ENCODE measurements at regions not wholly inside any gene's neighbourhood (a gene's known extent, or its start where the extent isn't known, plus 50 kb on each side); places are given as distances from the start of the nearest gene placed in this dataset.

- Histone ChIP-seq H3F3A (ENCODE audit: low read length, unreplicated experiment) (no peaks in the 10 kb centered on the region), H3K27me3 (ENCODE audit: low read length) (no peaks in the 10 kb centered on the region), H3K79me2 (ENCODE audit: low read length) (no peaks in the 10 kb centered on the region), H4K20me1 (ENCODE audit: low read length) (no peaks in the 10 kb centered on the region), H3K27ac (ENCODE audit: low read length) (peak overlapping the region; percentile 75), H2AFZ (ENCODE audit: low read length) (peak overlapping the region; percentile 51), H3K4me1 (ENCODE audit: insufficient read depth, low read length) (peaks cover 46% of the 10 kb centered on the region), H3K36me3 (ENCODE audit: low read depth, low read length) (no peaks in the 10 kb centered on the region), H3K4me2 (ENCODE audit: low read length) (peak overlapping the region; percentile 64), H3K9me3 (ENCODE audit: low read length) (no peaks in the 10 kb centered on the region), H3K4me3 (ENCODE audit: low read length) (peak overlapping the region; percentile 21; the same call in 1 of the 2 replicates), H3K9ac (ENCODE audit: low read length) (peak overlapping the region; percentile 39), H3K9me2 (replicated peaks; ENCODE audit: low read length) (no peaks in the 10 kb centered on the region)
- ATAC-seq (peak; percentile 5), DNase-seq (no peak)
- ChIA-PET CTCF (interaction anchor here (1.2 kb wide), 1 partner anchor 34 kb away, joined by 3 read pairs; no protein-coding TSS in a partner anchor), POLR2A (ENCODE audit: unreplicated experiment) (interaction anchor here (0.8 kb wide), 1 partner anchor 545 kb away, joined by 5 read pairs; the partner anchor contains the start of gene SNAPC1)
- BruUV-seq (replicated peaks): no TSS peak
- intact Hi-C loops (cut with micrococcal nuclease): no loop called here
- TF ChIP-seq EZH2phosphoT487 (IDR thresholded peaks at IDR 0.05; ENCODE audit: borderline replicate concordance, low read length) (no peak), EZH2 (IDR thresholded peaks at IDR 0.05; ENCODE audit: low read length, unreplicated experiment) (no peak), CTCF (conservative IDR thresholded peaks at IDR 0.05; ENCODE audit: low read depth, low read length) (no peak)
These were observed 63.6 kb downstream of the TMEM30B start for GRCh38 chr14:61217516-61217915.

GRCh38 chr14:61215222-61216020 is 65.7 kb downstream of the TMEM30B start:
- intact Hi-C loops (cut with micrococcal nuclease): no loop called here
- Histone ChIP-seq H3K4me1 (ENCODE audit: insufficient read depth, low read length) (peaks cover 36% of the 10 kb centered on the region), H3K27me3 (ENCODE audit: low read length) (no peaks in the 10 kb centered on the region), H3K9ac (ENCODE audit: low read length) (no peak overlapping the region), H2AFZ (ENCODE audit: low read length) (no peak overlapping the region), H3K4me3 (ENCODE audit: low read length) (no peak overlapping the region), H3K9me3 (ENCODE audit: low read length) (no peaks in the 10 kb centered on the region), H4K20me1 (ENCODE audit: low read length) (no peaks in the 10 kb centered on the region), H3K79me2 (ENCODE audit: low read length) (no peaks in the 10 kb centered on the region), H3F3A (ENCODE audit: low read length, unreplicated experiment) (no peaks in the 10 kb centered on the region), H3K36me3 (ENCODE audit: low read depth, low read length) (no peaks in the 10 kb centered on the region), H3K27ac (ENCODE audit: low read length) (no peak overlapping the region), H3K4me2 (ENCODE audit: low read length) (no peak overlapping the region), H3K9me2 (replicated peaks; ENCODE audit: low read length) (no peaks in the 10 kb centered on the region)
- no TSS peak for BruUV-seq (replicated peaks)
- no peak for TF ChIP-seq EZH2phosphoT487 (IDR thresholded peaks at IDR 0.05; ENCODE audit: borderline replicate concordance, low read length)
- no peak for TF ChIP-seq EZH2 (IDR thresholded peaks at IDR 0.05; ENCODE audit: low read length, unreplicated experiment)
- TF ChIP-seq CTCF (conservative IDR thresholded peaks at IDR 0.05; ENCODE audit: low read depth, low read length): no peak
- DNase-seq: no peak
- CTCF ChIA-PET: no interaction called here
- ATAC-seq: no peak
- POLR2A ChIA-PET (ENCODE audit: unreplicated experiment): no interaction called here

- ATAC-seq: no peak
- peak; percentile 31 for DNase-seq
- ChIA-PET POLR2A (ENCODE audit: unreplicated experiment) (interaction anchor here (0.5 to 0.6 kb wide), 3 partner anchors 186 to 1054 kb away, joined by 3 to 10 read pairs (median 4); no protein-coding TSS in a partner anchor), CTCF (interaction anchor here (0.5 kb wide), 1 partner anchor 142 kb away, joined by 6 read pairs; no protein-coding TSS in a partner anchor)
- no peak overlapping the region for H3K4me2 ChIP-seq (ENCODE audit: low read length)
- no TSS peak for BruUV-seq (replicated peaks)
- intact Hi-C loops (cut with micrococcal nuclease): no loop called here
- no peaks in the 10 kb centered on the region for H3K36me3 ChIP-seq (ENCODE audit: low read depth, low read length)
- no peak overlapping the region for H3K27ac ChIP-seq (ENCODE audit: low read length)
- H3K4me1 ChIP-seq (ENCODE audit: insufficient read depth, low read length): peaks cover 23% of the 10 kb centered on the region
- no peaks in the 10 kb centered on the region for H3K27me3 ChIP-seq (ENCODE audit: low read length)
- H3F3A ChIP-seq (ENCODE audit: low read length, unreplicated experiment): no peaks in the 10 kb centered on the region
- no peak overlapping the region for H3K4me3 ChIP-seq (ENCODE audit: low read length)
- no peak overlapping the region for H2AFZ ChIP-seq (ENCODE audit: low read length)
- no peaks in the 10 kb centered on the region for H3K9me2 ChIP-seq (replicated peaks; ENCODE audit: low read length)
- H3K79me2 ChIP-seq (ENCODE audit: low read length): no peaks in the 10 kb centered on the region
- H3K9me3 ChIP-seq (ENCODE audit: low read length): no peaks in the 10 kb centered on the region
- TF ChIP-seq EZH2phosphoT487 (IDR thresholded peaks at IDR 0.05; ENCODE audit: borderline replicate concordance, low read length): no peak
- TF ChIP-seq EZH2 (IDR thresholded peaks at IDR 0.05; ENCODE audit: low read length, unreplicated experiment): no peak
- no peak for TF ChIP-seq CTCF (conservative IDR thresholded peaks at IDR 0.05; ENCODE audit: low read depth, low read length)
- H4K20me1 ChIP-seq (ENCODE audit: low read length): no peaks in the 10 kb centered on the region
- no peak overlapping the region for H3K9ac ChIP-seq (ENCODE audit: low read length)
These were observed 67.2 kb downstream of the TMEM30B start for GRCh38 chr14:61213920-61214319.

Data from PC-3 (cell line).